ENCODE measurements at regions not wholly inside any gene's neighbourhood (a gene's known extent, or its start where the extent isn't known, plus 50 kb on each side); places are given as distances from the start of the nearest gene placed in this dataset.
"Not testable (repeated sequence)": the region's sequence is repeated elsewhere in the genome, so short reads cannot be mapped to it uniquely, and the experiment has no call there.

GRCh38 chr11:37264060-37264459, 666.0 kb upstream of the RAG2 start:
- Histone ChIP-seq H3K27me3 (ENCODE audit: insufficient read depth, low read length) (no peaks in the 10 kb centered on the region), H3K79me2 (ENCODE audit: insufficient read depth, low read length) (no peaks in the 10 kb centered on the region), H2AFZ (ENCODE audit: low read length) (no peak overlapping the region), H3K4me2 (ENCODE audit: insufficient read depth, low read length) (no peak overlapping the region), H3K9me3 (ENCODE audit: low read depth, low read length) (peaks cover 7% of the 10 kb centered on the region), H3K4me3 (ENCODE audit: insufficient read depth, low read length) (no peak overlapping the region), H3K4me1 (ENCODE audit: insufficient read depth, low read length) (no peaks in the 10 kb centered on the region), H3K27ac (ENCODE audit: low read depth, low read length) (no peak overlapping the region), H3K36me3 (ENCODE audit: insufficient read depth, low read length) (no peaks in the 10 kb centered on the region), H4K20me1 (ENCODE audit: insufficient read depth, low read length) (no peaks in the 10 kb centered on the region)
- DNase-seq (ENCODE audit: insufficient read length, low spot score, missing footprints) = no peak
- TF ChIP-seq, protein P1, sequence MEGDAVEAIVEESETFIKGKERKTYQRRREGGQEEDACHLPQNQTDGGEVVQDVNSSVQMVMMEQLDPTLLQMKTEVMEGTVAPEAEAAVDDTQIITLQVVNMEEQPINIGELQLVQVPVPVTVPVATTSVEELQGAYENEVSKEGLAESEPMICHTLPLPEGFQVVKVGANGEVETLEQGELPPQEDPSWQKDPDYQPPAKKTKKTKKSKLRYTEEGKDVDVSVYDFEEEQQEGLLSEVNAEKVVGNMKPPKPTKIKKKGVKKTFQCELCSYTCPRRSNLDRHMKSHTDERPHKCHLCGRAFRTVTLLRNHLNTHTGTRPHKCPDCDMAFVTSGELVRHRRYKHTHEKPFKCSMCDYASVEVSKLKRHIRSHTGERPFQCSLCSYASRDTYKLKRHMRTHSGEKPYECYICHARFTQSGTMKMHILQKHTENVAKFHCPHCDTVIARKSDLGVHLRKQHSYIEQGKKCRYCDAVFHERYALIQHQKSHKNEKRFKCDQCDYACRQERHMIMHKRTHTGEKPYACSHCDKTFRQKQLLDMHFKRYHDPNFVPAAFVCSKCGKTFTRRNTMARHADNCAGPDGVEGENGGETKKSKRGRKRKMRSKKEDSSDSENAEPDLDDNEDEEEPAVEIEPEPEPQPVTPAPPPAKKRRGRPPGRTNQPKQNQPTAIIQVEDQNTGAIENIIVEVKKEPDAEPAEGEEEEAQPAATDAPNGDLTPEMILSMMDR (IDR thresholded peaks at IDR 0.05; ENCODE audit: extremely low read depth, low read depth, low read length) = no peak

- not testable (repeated sequence) for DNase-seq (ENCODE audit: insufficient read length, low spot score, missing footprints); H3K4me3 ChIP-seq (ENCODE audit: insufficient read depth, low read length); H4K20me1 ChIP-seq (ENCODE audit: insufficient read depth, low read length); H3K9me3 ChIP-seq (ENCODE audit: low read depth, low read length); H3K4me2 ChIP-seq (ENCODE audit: insufficient read depth, low read length); H2AFZ ChIP-seq (ENCODE audit: low read length); H3K36me3 ChIP-seq (ENCODE audit: insufficient read depth, low read length); H3K79me2 ChIP-seq (ENCODE audit: insufficient read depth, low read length); H3K27me3 ChIP-seq (ENCODE audit: insufficient read depth, low read length); H3K4me1 ChIP-seq (ENCODE audit: insufficient read depth, low read length); H3K27ac ChIP-seq (ENCODE audit: low read depth, low read length)
Observed at GRCh38 chr11:37263467-37263866, 665.4 kb upstream of the RAG2 start.

GRCh38 chr11:37259734-37260133, 661.7 kb upstream of the RAG2 start:
- Histone ChIP-seq H2AFZ (ENCODE audit: low read length) (no peak overlapping the region), H3K27ac (ENCODE audit: low read depth, low read length) (no peak overlapping the region), H3K9me3 (ENCODE audit: low read depth, low read length) (peaks cover 4% of the 10 kb centered on the region), H3K4me2 (ENCODE audit: insufficient read depth, low read length) (no peak overlapping the region), H3K4me1 (ENCODE audit: insufficient read depth, low read length) (no peaks in the 10 kb centered on the region), H4K20me1 (ENCODE audit: insufficient read depth, low read length) (no peaks in the 10 kb centered on the region), H3K79me2 (ENCODE audit: insufficient read depth, low read length) (no peaks in the 10 kb centered on the region), H3K36me3 (ENCODE audit: insufficient read depth, low read length) (no peaks in the 10 kb centered on the region), H3K27me3 (ENCODE audit: insufficient read depth, low read length) (no peaks in the 10 kb centered on the region), H3K4me3 (ENCODE audit: insufficient read depth, low read length) (no peak overlapping the region)
- DNase-seq (ENCODE audit: insufficient read length, low spot score, missing footprints) = no peak
- TF ChIP-seq, protein P1 (IDR thresholded peaks at IDR 0.05; ENCODE audit: extremely low read depth, low read depth, low read length) = no peak

DNA sequence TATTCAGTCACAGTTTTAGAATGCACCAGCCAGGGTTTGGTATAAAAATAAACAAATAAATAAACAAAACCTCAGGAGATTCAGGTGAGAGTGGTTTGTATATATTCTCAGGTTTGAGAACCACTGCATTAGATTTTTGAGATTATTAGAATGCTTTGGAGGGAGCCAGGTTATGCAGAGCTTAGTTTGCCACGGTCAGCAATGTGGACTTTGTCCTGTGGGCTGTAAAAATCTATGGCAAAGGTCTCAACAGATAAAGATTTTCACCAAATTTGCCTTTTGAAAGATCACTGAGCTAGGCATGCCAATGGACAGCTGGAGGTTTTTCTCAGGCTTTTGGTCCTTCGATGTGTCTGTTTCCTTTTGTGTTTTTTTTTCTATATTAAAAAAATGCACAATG, 650.1 kb upstream of the RAG2 start:
- Histone ChIP-seq H3K9me3 (ENCODE audit: low read depth, low read length) (no peaks in the 10 kb centered on the region), H3K79me2 (ENCODE audit: insufficient read depth, low read length) (no peaks in the 10 kb centered on the region), H3K36me3 (ENCODE audit: insufficient read depth, low read length) (no peaks in the 10 kb centered on the region), H2AFZ (ENCODE audit: low read length) (no peak overlapping the region), H3K27ac (ENCODE audit: low read depth, low read length) (no peak overlapping the region), H4K20me1 (ENCODE audit: insufficient read depth, low read length) (no peaks in the 10 kb centered on the region), H3K4me1 (ENCODE audit: insufficient read depth, low read length) (no peaks in the 10 kb centered on the region), H3K4me3 (ENCODE audit: insufficient read depth, low read length) (no peak overlapping the region), H3K27me3 (ENCODE audit: insufficient read depth, low read length) (no peaks in the 10 kb centered on the region), H3K4me2 (ENCODE audit: insufficient read depth, low read length) (no peak overlapping the region)
- no peak for DNase-seq (ENCODE audit: insufficient read length, low spot score, missing footprints)
- TF ChIP-seq, protein P1 (IDR thresholded peaks at IDR 0.05; ENCODE audit: extremely low read depth, low read depth, low read length) = no peak

DNA sequence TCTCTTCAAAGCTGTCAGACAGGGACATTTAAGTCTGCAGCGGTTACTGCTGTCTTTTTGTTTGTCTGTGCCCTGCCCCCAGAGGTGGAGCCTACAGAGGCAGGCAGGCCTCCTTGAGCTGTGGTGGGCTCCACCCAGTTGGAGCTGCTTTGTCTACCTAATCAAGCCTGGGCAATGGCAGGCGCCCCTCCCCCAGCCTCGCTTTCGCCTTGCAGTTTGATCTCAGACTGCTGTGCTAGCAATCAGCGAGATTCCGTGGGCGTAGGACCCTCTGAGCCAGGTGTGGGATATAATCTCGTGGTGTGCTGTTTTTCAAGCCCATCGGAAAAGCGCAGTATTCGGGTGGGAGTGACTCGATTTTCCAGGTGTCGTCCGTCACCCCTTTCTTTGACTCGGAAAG, 648.1 kb upstream of the RAG2 start:
- not testable (repeated sequence) for H3K4me1 ChIP-seq (ENCODE audit: insufficient read depth, low read length); H3K4me2 ChIP-seq (ENCODE audit: insufficient read depth, low read length); H4K20me1 ChIP-seq (ENCODE audit: insufficient read depth, low read length); H2AFZ ChIP-seq (ENCODE audit: low read length); H3K36me3 ChIP-seq (ENCODE audit: insufficient read depth, low read length); H3K27ac ChIP-seq (ENCODE audit: low read depth, low read length); H3K79me2 ChIP-seq (ENCODE audit: insufficient read depth, low read length); DNase-seq (ENCODE audit: insufficient read length, low spot score, missing footprints); H3K9me3 ChIP-seq (ENCODE audit: low read depth, low read length); H3K27me3 ChIP-seq (ENCODE audit: insufficient read depth, low read length); H3K4me3 ChIP-seq (ENCODE audit: insufficient read depth, low read length)

All from osteoblast (primary cell).